B cell (primary cell): ENCODE measurements at regions not wholly inside any gene's neighbourhood (a gene's known extent, or its start where the extent isn't known, plus 50 kb on each side); places are given as distances from the start of the nearest gene placed in this dataset.

ENCODE experiments used
- ATAC-seq: fragments of 200-7000 bp; cut with Tn5 transposase; one replicate; pipeline ENCODE4 v1.10.0; 2021; ENCODE audit warnings: low read depth, mild to moderate bottlenecking, moderate number of reproducible peaks, moderate library complexity
- CTCF ChIA-PET: fragments of 350-600 bp; sonication (Branson Sonifier 250); formaldehyde crosslinking; loops from one replicate; lab custom pipeline; 2021; ENCODE audit warnings: antibody characterized with exemption, inconsistent platforms; lab: Charles Lee
- POLR2A ChIA-PET: fragments of 350-600 bp; sonication (Branson Sonifier 250); formaldehyde crosslinking; loops from one replicate; lab custom pipeline; 2021; ENCODE audit warnings: antibody characterized with exemption; lab: Charles Lee
- DNase-seq: peaks from one replicate; pipeline ENCODE4 v3.0.0; 2013
- H2AFZ ChIP-seq: 2 replicates; pipeline ENCODE4 v1.6.1; 2012; ENCODE audit warnings: mild to moderate bottlenecking, low read depth, low read length; ENCODE audit not compliant: insufficient read depth, poor library complexity, severe bottlenecking
- H3K27ac ChIP-seq, 2 donors: 1 replicate in 1 of 2; 2 replicates in 1 of 2; pipeline ENCODE4 v1.5.1; 2012 to 2013; ENCODE audit warnings: low read length in 2 of 2, mild to moderate bottlenecking in 2 of 2, moderate library complexity in 1 of 2
- H3K27me3 ChIP-seq, 4 experiments: fragments of 200-600 bp in 1 of 4; sonication (generic) in 1 of 4; replicated peaks in 1 of 4; 1 replicate in 2 of 4; 2 replicates in 2 of 4; pipeline versions ENCODE4 v1.6.1 to v1.7.0; 2013 to 2016; ENCODE audit warnings: low read length in 3 of 4, mild to moderate bottlenecking in 2 of 4, mixed read lengths in 1 of 4, moderate library complexity in 1 of 4; ENCODE audit not compliant: insufficient read depth in 4 of 4, control insufficient read depth in 3 of 4; ENCODE audit errors: control extremely low read depth in 1 of 4
- H3K36me3 ChIP-seq, 2 experiments: replicated peaks in 1 of 2; 1 replicate in 1 of 2; 2 replicates in 1 of 2; pipeline versions ENCODE4 v1.6.1 to v1.7.1; 2013; ENCODE audit warnings: low read length in 1 of 2; ENCODE audit not compliant: insufficient read depth in 2 of 2, control insufficient read depth in 1 of 2; ENCODE audit errors: control extremely low read depth in 1 of 2, extremely low read depth in 1 of 2
- H3K4me1 ChIP-seq, 2 donors: fragments of 200-600 bp in 1 of 2; sonication (generic) in 1 of 2; 1 replicate in 1 of 2; 2 replicates in 1 of 2; pipeline versions ENCODE4 v1.5.1 to v1.6.1; 2013 to 2017; ENCODE audit warnings: low read length in 2 of 2; ENCODE audit not compliant: control insufficient read depth in 2 of 2, insufficient read depth in 2 of 2
- H3K4me2 ChIP-seq: replicated peaks from 2 replicates; pipeline ENCODE3; 2012; ENCODE audit warnings: mild to moderate bottlenecking, low read depth, low read length; ENCODE audit not compliant: poor library complexity, severe bottlenecking
- H3K4me3 ChIP-seq, 5 experiments: fragments of 200-600 bp in 1 of 5; sonication (generic) in 1 of 5; 1 replicate in 3 of 5; 2 replicates in 2 of 5; pipeline versions ENCODE4 v1.5.1 to v1.7.0; 2011 to 2016; ENCODE audit warnings: low read length in 4 of 5, mild to moderate bottlenecking in 4 of 5, low read depth in 2 of 5, control low read depth in 1 of 5, moderate library complexity in 1 of 5; ENCODE audit not compliant: insufficient read depth in 1 of 5; ENCODE audit errors: control extremely low read depth in 1 of 5, extremely low read depth in 1 of 5
- H3K79me2 ChIP-seq: fragments of 200-600 bp; sonication (generic); one replicate; pipeline ENCODE4 v1.6.0; 2016; ENCODE audit warnings: low read length; ENCODE audit not compliant: control insufficient read depth, insufficient read depth
- H3K9ac ChIP-seq: fragments of 200-600 bp; sonication (generic); 2 replicates; pipeline ENCODE4 v1.6.1; 2017; ENCODE audit warnings: mild to moderate bottlenecking, low read length, moderate library complexity
- H3K9me3 ChIP-seq, 3 donors: one replicate each; pipeline versions ENCODE4 v1.6.1 to v1.7.1; 2013; ENCODE audit warnings: low read length in 2 of 3; ENCODE audit not compliant: control insufficient read depth in 2 of 3, insufficient read depth in 1 of 3; ENCODE audit errors: control extremely low read depth in 1 of 3
- H4K20me1 ChIP-seq: 2 replicates; pipeline ENCODE4 v1.6.0; 2012; ENCODE audit warnings: mild to moderate bottlenecking, low read length; ENCODE audit not compliant: insufficient read depth, control insufficient read depth, poor library complexity, severe bottlenecking
- H3K27ac Mint-ChIP-seq: one replicate; pipeline ENCODE4 v1.8.0; 2021; ENCODE audit warnings: mixed read lengths
- H3K27me3 Mint-ChIP-seq: one replicate; pipeline ENCODE4 v1.8.0; 2021; ENCODE audit warnings: mixed read lengths
- H3K4me1 Mint-ChIP-seq: one replicate; pipeline ENCODE4 v1.8.0; 2021; ENCODE audit warnings: mixed read lengths
- H3K4me3 Mint-ChIP-seq: one replicate; pipeline ENCODE4 v1.8.0; 2021; ENCODE audit warnings: mixed read lengths
- H3K9me3 Mint-ChIP-seq: one replicate; pipeline ENCODE4 v1.8.0; 2022; ENCODE audit warnings: mixed read lengths; ENCODE audit not compliant: insufficient read depth
- EZH2 ChIP-seq: IDR thresholded peaks from 2 replicates; pipeline ENCODE4 v1.6.1; 2012; ENCODE audit warnings: borderline replicate concordance, low read depth, mild to moderate bottlenecking, moderate library complexity, low read length; ENCODE audit not compliant: insufficient read depth, poor library complexity, severe bottlenecking
- WGBS: methylation state at CpG from one replicate; pipeline ENCODE4 v1.1.5; 2013; ENCODE audit warnings: missing lambda C conversion rate; ENCODE audit not compliant: insufficient coverage; 5-methylcytosine and 5-hydroxymethylcytosine counted together
- intact Hi-C: fragments of 100-400 bp; cut with micrococcal nuclease; formaldehyde crosslinking; loops from one replicate; pipeline ENCODE4 v1.10.0; 2022
- TF ChIP-seq, protein P1 (sequence below): fragments of 200-600 bp; IDR thresholded peaks from one replicate; pipeline ENCODE4 v1.8.0; 2022; ENCODE audit warnings: antibody characterized with exemption, mild to moderate bottlenecking

GRCh38 chr2:129742415-129743180, 236.9 kb upstream of the RAB6C start:
- no peak overlapping the region for H3K27ac Mint-ChIP-seq
- H3K27me3 Mint-ChIP-seq, result peaks cover 11% of the 10 kb centered on the region
- no peaks in the 10 kb centered on the region for H3K9me3 Mint-ChIP-seq

GRCh38 chr2:129744141-129744540, 235.3 kb upstream of the RAB6C start:
- WGBS, result 100% methylated on average over 3 of the region's 7 CpGs

More at GRCh38 chr2:129742415-129743180, 236.9 kb upstream of the RAB6C start:
- no peaks in the 10 kb centered on the region for H3K79me2 ChIP-seq
- peaks cover 0 to 2% (median 0%) of the 10 kb centered on the region in 4 experiments for H3K27me3 ChIP-seq
- peaks cover 0 to 4% (median 0%) of the 10 kb centered on the region in 3 donors for H3K9me3 ChIP-seq
- H4K20me1 ChIP-seq, result no peaks in the 10 kb centered on the region
- no peak for ATAC-seq
- intact Hi-C loops, result no loop called here
- H3K4me2 ChIP-seq, result no peak overlapping the region
- no peaks in the 10 kb centered on the region for H3K36me3 ChIP-seq
- 93% methylated on average over 20 of the region's 23 CpGs for WGBS
- no peak overlapping the region for H3K4me3 ChIP-seq
- H3K4me1 Mint-ChIP-seq, result no peaks in the 10 kb centered on the region
- H2AFZ ChIP-seq, result no peak overlapping the region
- POLR2A ChIA-PET, result no interaction called here
- H3K4me3 Mint-ChIP-seq, result no peak overlapping the region
- no peaks in the 10 kb centered on the region for H3K4me1 ChIP-seq
- DNase-seq, result no peak
- no peak overlapping the region for H3K9ac ChIP-seq
- H3K27ac ChIP-seq, result no peak overlapping the region
- CTCF ChIA-PET, result no interaction called here
- TF ChIP-seq, protein P1, sequence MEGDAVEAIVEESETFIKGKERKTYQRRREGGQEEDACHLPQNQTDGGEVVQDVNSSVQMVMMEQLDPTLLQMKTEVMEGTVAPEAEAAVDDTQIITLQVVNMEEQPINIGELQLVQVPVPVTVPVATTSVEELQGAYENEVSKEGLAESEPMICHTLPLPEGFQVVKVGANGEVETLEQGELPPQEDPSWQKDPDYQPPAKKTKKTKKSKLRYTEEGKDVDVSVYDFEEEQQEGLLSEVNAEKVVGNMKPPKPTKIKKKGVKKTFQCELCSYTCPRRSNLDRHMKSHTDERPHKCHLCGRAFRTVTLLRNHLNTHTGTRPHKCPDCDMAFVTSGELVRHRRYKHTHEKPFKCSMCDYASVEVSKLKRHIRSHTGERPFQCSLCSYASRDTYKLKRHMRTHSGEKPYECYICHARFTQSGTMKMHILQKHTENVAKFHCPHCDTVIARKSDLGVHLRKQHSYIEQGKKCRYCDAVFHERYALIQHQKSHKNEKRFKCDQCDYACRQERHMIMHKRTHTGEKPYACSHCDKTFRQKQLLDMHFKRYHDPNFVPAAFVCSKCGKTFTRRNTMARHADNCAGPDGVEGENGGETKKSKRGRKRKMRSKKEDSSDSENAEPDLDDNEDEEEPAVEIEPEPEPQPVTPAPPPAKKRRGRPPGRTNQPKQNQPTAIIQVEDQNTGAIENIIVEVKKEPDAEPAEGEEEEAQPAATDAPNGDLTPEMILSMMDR, result no peak
- TF ChIP-seq EZH2, result no peak

More at GRCh38 chr2:129744141-129744540, 235.3 kb upstream of the RAB6C start:
- H3K27me3 Mint-ChIP-seq, result peaks cover 11% of the 10 kb centered on the region
- Histone ChIP-seq H3K9me3 (peaks cover 0 to 4% (median 0%) of the 10 kb centered on the region in 3 donors), H2AFZ (no peak overlapping the region), H3K9ac (no peak overlapping the region), H4K20me1 (no peaks in the 10 kb centered on the region), H3K36me3 (no peaks in the 10 kb centered on the region), H3K4me3 (no peak overlapping the region), H3K79me2 (no peaks in the 10 kb centered on the region), H3K4me1 (no peaks in the 10 kb centered on the region), H3K4me2 (no peak overlapping the region), H3K27me3 (peaks cover 0 to 2% (median 0%) of the 10 kb centered on the region in 4 experiments), H3K27ac (no peak overlapping the region)
- intact Hi-C loops, result no loop called here
- no peaks in the 10 kb centered on the region for H3K4me1 Mint-ChIP-seq
- DNase-seq (no peak), ATAC-seq (no peak)
- CTCF ChIA-PET, result no interaction called here
- POLR2A ChIA-PET, result no interaction called here
- H3K27ac Mint-ChIP-seq, result no peak overlapping the region
- H3K4me3 Mint-ChIP-seq, result no peak overlapping the region
- no peak for TF ChIP-seq EZH2
- TF ChIP-seq, protein P1, result no peak
- no peaks in the 10 kb centered on the region for H3K9me3 Mint-ChIP-seq
